A673 (cell line): ENCODE measurements at regions not wholly inside any gene's neighbourhood (a gene's known extent, or its start where the extent isn't known, plus 50 kb on each side); places are given as distances from the start of the nearest gene placed in this dataset.

Experiments used
- CTCF ChIP-seq: fragments of 300-800, 200-600 bp; sonication (generic); conservative IDR thresholded peaks from 2 replicates; pipeline ENCODE4 v1.5.1; 2017; ENCODE audit warnings: low read depth, mild to moderate bottlenecking, antibody characterized with exemption, low read length, moderate library complexity, mixed read lengths
- EZH2 ChIP-seq: fragments of 200-600 bp; sonication (generic); IDR thresholded peaks from 2 replicates; pipeline ENCODE4 v1.6.1; 2017; ENCODE audit warnings: borderline replicate concordance, low read depth, mild to moderate bottlenecking, mixed read lengths, antibody characterized with exemption, low read length; ENCODE audit not compliant: poor library complexity, severe bottlenecking

GRCh38 chr9:108671176-108671575 lies 184.6 kb downstream of the ACTL7B start:
- TF ChIP-seq CTCF (peak; percentile 56), EZH2 (no peak)
